ENCODE measurements at regions not wholly inside any gene's neighbourhood (a gene's known extent, or its start where the extent isn't known, plus 50 kb on each side); places are given as distances from the start of the nearest gene placed in this dataset.
"Not testable (repeated sequence)": the region's sequence is repeated elsewhere in the genome, so short reads cannot be mapped to it uniquely, and the experiment has no call there.

- Mint-ChIP-seq H3K9me3 (peaks cover 6% of the 10 kb centered on the region), H3K27ac (ENCODE audit: low read depth) (no peak overlapping the region), H3K27me3 (peaks cover 24% of the 10 kb centered on the region), H3K36me3 (ENCODE audit: insufficient read depth) (no peaks in the 10 kb centered on the region), H3K4me1 (peaks cover 11% of the 10 kb centered on the region), H3K4me3 (no peak overlapping the region)
- DNase-seq (ENCODE audit: low spot score in 2 of 2) (no peak), ATAC-seq (replicated peaks; ENCODE audit: extremely low read depth, poor library complexity, severe bottlenecking) (no peak)
Observed at GRCh38 chr9:110008663-110009062, 199.3 kb downstream of the C9orf152 start.

- H3K27ac Mint-ChIP-seq (ENCODE audit: low read depth) = no peak overlapping the region
Observed at GRCh38 chr9:110011628-110012320, 196.2 kb downstream of the C9orf152 start.

DNA sequence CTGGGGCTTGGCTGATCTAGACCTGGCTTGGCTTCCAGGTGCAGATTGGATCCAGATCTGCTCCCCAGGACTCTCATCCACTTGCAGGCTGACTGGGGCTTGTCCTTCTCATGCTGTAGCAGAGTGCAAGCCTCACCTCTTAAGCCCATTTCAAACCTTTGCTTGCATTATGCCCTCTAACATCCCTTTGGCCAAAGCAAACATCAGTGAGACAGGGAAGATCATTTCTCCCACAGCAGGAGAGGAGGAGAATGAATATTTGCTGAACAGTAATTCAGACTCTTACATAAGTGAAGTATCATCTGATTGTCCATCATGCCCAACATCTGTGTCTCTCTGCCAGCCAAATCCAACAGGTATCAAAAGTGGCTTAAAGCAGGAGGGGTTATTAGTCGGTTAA, 194.9 kb downstream of the C9orf152 start:
- Mint-ChIP-seq H3K27me3 (peaks cover 9% of the 10 kb centered on the region), H3K4me1 (no peaks in the 10 kb centered on the region), H3K36me3 (ENCODE audit: insufficient read depth) (no peaks in the 10 kb centered on the region), H3K9me3 (no peaks in the 10 kb centered on the region), H3K27ac (ENCODE audit: low read depth) (no peak overlapping the region), H3K4me3 (no peak overlapping the region)
- DNase-seq (ENCODE audit: low spot score in 2 of 2) (no peak), ATAC-seq (replicated peaks; ENCODE audit: extremely low read depth, poor library complexity, severe bottlenecking) (no peak)

More at GRCh38 chr9:110011628-110012320, 196.2 kb downstream of the C9orf152 start:
- Mint-ChIP-seq H3K27me3 (peaks cover 9% of the 10 kb centered on the region), H3K4me1 (no peaks in the 10 kb centered on the region), H3K36me3 (ENCODE audit: insufficient read depth) (no peaks in the 10 kb centered on the region), H3K4me3 (no peak overlapping the region), H3K9me3 (no peaks in the 10 kb centered on the region)
- DNase-seq (ENCODE audit: low spot score in 2 of 2) (no peak), ATAC-seq (replicated peaks; ENCODE audit: extremely low read depth, poor library complexity, severe bottlenecking) (no peak)

DNA sequence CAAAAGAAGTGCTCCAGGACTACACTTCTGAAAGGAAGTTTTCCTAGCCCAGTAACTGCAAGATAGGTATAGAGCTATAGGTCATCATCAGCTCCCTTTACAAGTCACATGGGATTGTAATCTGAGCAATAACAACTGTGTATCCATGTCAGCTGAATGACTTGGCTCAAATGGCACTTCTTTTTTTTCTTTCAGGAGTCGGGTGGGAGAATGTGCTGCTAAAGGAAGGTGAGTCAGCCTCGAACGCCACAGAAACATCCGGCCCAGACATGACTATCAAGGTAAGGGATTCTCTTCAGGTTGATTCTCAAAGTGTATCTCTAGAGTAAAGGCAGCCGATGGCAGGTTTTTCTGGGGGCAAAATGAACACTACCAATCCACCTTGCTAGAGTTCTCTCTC, 192.2 kb downstream of the C9orf152 start:
- no peaks in the 10 kb centered on the region for H3K27me3 Mint-ChIP-seq
- ATAC-seq (replicated peaks; ENCODE audit: extremely low read depth, poor library complexity, severe bottlenecking) (no peak), DNase-seq (ENCODE audit: low spot score in 2 of 2) (no peak)
- no peaks in the 10 kb centered on the region for H3K4me1 Mint-ChIP-seq
- no peak overlapping the region for H3K27ac Mint-ChIP-seq (ENCODE audit: low read depth)
- no peaks in the 10 kb centered on the region for H3K9me3 Mint-ChIP-seq
- H3K4me3 Mint-ChIP-seq = no peak overlapping the region
- no peaks in the 10 kb centered on the region for H3K36me3 Mint-ChIP-seq (ENCODE audit: insufficient read depth)

- H3K27ac Mint-ChIP-seq (ENCODE audit: low read depth) = no peak overlapping the region
- no peak for ATAC-seq (replicated peaks; ENCODE audit: extremely low read depth, poor library complexity, severe bottlenecking)
- H3K27me3 Mint-ChIP-seq = no peaks in the 10 kb centered on the region
- H3K9me3 Mint-ChIP-seq = no peaks in the 10 kb centered on the region
- H3K4me3 Mint-ChIP-seq = no peak overlapping the region
- no peaks in the 10 kb centered on the region for H3K36me3 Mint-ChIP-seq (ENCODE audit: insufficient read depth)
- no peaks in the 10 kb centered on the region for H3K4me1 Mint-ChIP-seq
- DNase-seq (ENCODE audit: low spot score in 2 of 2) = no peak
Observed at GRCh38 chr9:110016340-110016739, 191.6 kb downstream of the C9orf152 start.

DNA sequence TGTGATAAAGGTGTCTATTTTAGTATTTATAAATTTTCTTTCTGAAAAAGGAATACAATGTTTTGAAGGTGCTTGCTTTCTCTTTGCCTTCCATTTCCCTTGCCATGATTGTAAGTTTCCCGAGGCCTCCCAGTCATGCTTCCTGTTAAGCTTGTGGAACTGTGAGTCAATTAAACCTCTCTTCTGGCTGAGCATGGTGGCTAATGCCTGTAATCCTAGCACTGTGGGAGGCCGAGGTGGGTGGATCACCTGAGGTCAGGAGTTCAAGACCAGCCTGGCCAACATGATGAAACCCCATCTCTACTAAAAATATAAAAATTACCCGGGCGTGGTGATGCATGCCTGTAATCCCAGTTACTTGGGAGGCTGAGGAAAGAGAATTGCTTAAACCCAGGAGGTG, 187.7 kb downstream of the C9orf152 start:
- not testable (repeated sequence) for H3K27ac Mint-ChIP-seq (ENCODE audit: low read depth); H3K4me3 Mint-ChIP-seq; ATAC-seq (replicated peaks; ENCODE audit: extremely low read depth, poor library complexity, severe bottlenecking); H3K9me3 Mint-ChIP-seq; H3K36me3 Mint-ChIP-seq (ENCODE audit: insufficient read depth); DNase-seq (ENCODE audit: low spot score in 2 of 2); H3K27me3 Mint-ChIP-seq; H3K4me1 Mint-ChIP-seq

GRCh38 chr9:110021891-110022290, 186.1 kb downstream of the C9orf152 start:
- peak; percentile 10 for ATAC-seq (replicated peaks; ENCODE audit: extremely low read depth, poor library complexity, severe bottlenecking)
- H3K4me1 Mint-ChIP-seq = no peaks in the 10 kb centered on the region
- peaks cover 10% of the 10 kb centered on the region for H3K27me3 Mint-ChIP-seq
- no peaks in the 10 kb centered on the region for H3K36me3 Mint-ChIP-seq (ENCODE audit: insufficient read depth)
- H3K27ac Mint-ChIP-seq (ENCODE audit: low read depth) = no peak overlapping the region
- DNase-seq (ENCODE audit: low spot score in 2 of 2) = no peak
- no peak overlapping the region for H3K4me3 Mint-ChIP-seq
- no peaks in the 10 kb centered on the region for H3K9me3 Mint-ChIP-seq

DNA sequence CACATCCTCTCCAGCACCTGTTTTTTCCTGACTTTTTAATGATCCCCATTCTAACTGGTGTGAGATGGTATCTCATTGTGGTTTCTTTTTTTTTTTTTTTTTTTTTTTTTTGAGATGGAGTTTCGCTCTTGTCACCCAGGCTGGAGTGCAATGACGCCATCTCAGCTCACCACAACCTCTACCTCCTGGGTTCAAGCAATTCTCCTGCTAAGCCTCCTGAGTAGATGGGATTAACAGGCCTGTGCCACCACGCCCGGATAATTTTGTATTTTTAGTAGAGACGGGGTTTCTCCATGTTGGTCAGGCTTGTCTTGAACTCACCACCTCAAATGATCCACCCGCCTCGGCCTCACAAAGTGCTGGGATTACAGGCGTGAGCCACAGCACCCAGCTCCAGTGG, 184.7 kb downstream of the C9orf152 start:
- not testable (repeated sequence) for H3K36me3 Mint-ChIP-seq (ENCODE audit: insufficient read depth); DNase-seq (ENCODE audit: low spot score in 2 of 2)

GRCh38 chr9:110025551-110026170, 182.3 kb downstream of the C9orf152 start:
- H3K4me3 Mint-ChIP-seq = no peak overlapping the region

More for the DNA sequence above, 184.7 kb downstream of the C9orf152 start:
- peaks cover 19% of the 10 kb centered on the region for H3K27me3 Mint-ChIP-seq
- H3K4me1 Mint-ChIP-seq; H3K4me3 Mint-ChIP-seq; H3K9me3 Mint-ChIP-seq; H3K27ac Mint-ChIP-seq (ENCODE audit: low read depth); ATAC-seq (replicated peaks; ENCODE audit: extremely low read depth, poor library complexity, severe bottlenecking): not testable (repeated sequence)

GRCh38 chr9:110027671-110028081, 180.3 kb downstream of the C9orf152 start:
- no peak overlapping the region for H3K4me3 Mint-ChIP-seq
- peaks cover 21% of the 10 kb centered on the region for H3K27me3 Mint-ChIP-seq
- no peaks in the 10 kb centered on the region for H3K4me1 Mint-ChIP-seq
- H3K27ac Mint-ChIP-seq (ENCODE audit: low read depth) = no peak overlapping the region
- H3K36me3 Mint-ChIP-seq (ENCODE audit: insufficient read depth) = no peaks in the 10 kb centered on the region
- DNase-seq (ENCODE audit: low spot score in 2 of 2) (no peak), ATAC-seq (replicated peaks; ENCODE audit: extremely low read depth, poor library complexity, severe bottlenecking) (no peak)
- no peaks in the 10 kb centered on the region for H3K9me3 Mint-ChIP-seq

More at GRCh38 chr9:110025551-110026170, 182.3 kb downstream of the C9orf152 start:
- H3K27me3 Mint-ChIP-seq = peaks cover 21% of the 10 kb centered on the region
- H3K4me1 Mint-ChIP-seq = no peaks in the 10 kb centered on the region
- H3K9me3 Mint-ChIP-seq = no peaks in the 10 kb centered on the region
- no peaks in the 10 kb centered on the region for H3K36me3 Mint-ChIP-seq (ENCODE audit: insufficient read depth)
- DNase-seq (ENCODE audit: low spot score in 2 of 2) (no peak), ATAC-seq (replicated peaks; ENCODE audit: extremely low read depth, poor library complexity, severe bottlenecking) (no peak)
- no peak overlapping the region for H3K27ac Mint-ChIP-seq (ENCODE audit: low read depth)

DNA sequence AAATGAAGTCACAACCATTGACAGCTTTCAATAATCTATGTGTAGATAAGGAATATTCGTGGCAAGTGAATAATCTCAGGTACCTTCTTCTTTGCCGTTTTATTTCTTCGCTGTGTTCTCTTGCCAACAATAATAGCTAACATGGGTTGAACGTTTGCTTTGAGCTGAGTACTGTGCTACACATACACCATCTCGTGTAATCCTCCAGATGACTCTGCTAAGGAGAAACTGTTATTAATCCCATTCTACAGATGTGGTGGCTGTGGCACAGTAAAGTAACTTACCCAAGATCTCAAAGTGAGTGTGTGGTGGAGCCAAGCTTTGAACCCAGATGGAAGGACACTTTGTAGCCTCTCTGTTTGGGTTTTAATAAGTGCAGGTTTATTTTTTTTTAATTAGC, 179.7 kb downstream of the C9orf152 start:
- Mint-ChIP-seq H3K27me3 (peaks cover 21% of the 10 kb centered on the region), H3K27ac (ENCODE audit: low read depth) (no peak overlapping the region), H3K4me1 (no peaks in the 10 kb centered on the region), H3K9me3 (no peaks in the 10 kb centered on the region), H3K36me3 (ENCODE audit: insufficient read depth) (no peaks in the 10 kb centered on the region), H3K4me3 (no peak overlapping the region)
- ATAC-seq (replicated peaks; ENCODE audit: extremely low read depth, poor library complexity, severe bottlenecking) = no peak
- no peak for DNase-seq (ENCODE audit: low spot score in 2 of 2)

GRCh38 chr9:110028676-110029075, 179.3 kb downstream of the C9orf152 start:
- Mint-ChIP-seq H3K4me3 (no peak overlapping the region), H3K9me3 (no peaks in the 10 kb centered on the region), H3K27ac (ENCODE audit: low read depth) (no peak overlapping the region), H3K36me3 (ENCODE audit: insufficient read depth) (no peaks in the 10 kb centered on the region), H3K27me3 (peaks cover 21% of the 10 kb centered on the region), H3K4me1 (no peaks in the 10 kb centered on the region)
- no peak for ATAC-seq (replicated peaks; ENCODE audit: extremely low read depth, poor library complexity, severe bottlenecking)
- no peak for DNase-seq (ENCODE audit: low spot score in 2 of 2)

DNA sequence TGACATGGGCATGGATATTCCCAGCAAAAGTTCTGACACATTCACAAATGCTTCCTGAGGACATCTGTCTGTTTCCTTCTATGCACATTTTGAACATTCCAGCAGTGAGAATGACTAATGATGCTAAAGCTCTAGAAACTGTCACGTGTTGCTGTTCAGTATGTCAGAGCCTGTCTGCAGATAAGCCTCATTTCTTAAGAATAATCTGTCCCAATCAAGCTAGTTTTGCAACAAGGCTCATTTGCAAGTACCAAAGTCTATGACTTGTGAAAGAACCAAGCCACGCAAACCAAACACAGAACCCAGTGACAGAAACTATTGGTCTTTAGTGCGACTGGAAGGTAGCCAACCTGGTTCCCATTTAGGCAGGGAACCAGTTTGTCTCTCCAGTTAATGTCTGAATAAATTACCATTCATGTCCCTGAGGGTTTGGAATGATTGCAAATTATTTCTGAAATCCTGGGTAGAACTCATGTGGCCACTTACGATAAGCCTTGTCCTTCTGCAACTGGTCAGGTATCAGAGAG, 178.5 kb downstream of the C9orf152 start:
- Mint-ChIP-seq H3K27ac (ENCODE audit: low read depth) (no peak overlapping the region), H3K9me3 (no peaks in the 10 kb centered on the region), H3K36me3 (ENCODE audit: insufficient read depth) (no peaks in the 10 kb centered on the region), H3K4me1 (no peaks in the 10 kb centered on the region), H3K4me3 (no peak overlapping the region), H3K27me3 (peaks cover 21% of the 10 kb centered on the region)
- ATAC-seq (replicated peaks; ENCODE audit: extremely low read depth, poor library complexity, severe bottlenecking) (no peak), DNase-seq (ENCODE audit: low spot score in 2 of 2) (no peak)
